DMS153 treated with DMSO at 0.1 percent for 48 hours (cell line): ENCODE measurements at regions not wholly inside any gene's neighbourhood (a gene's known extent, or its start where the extent isn't known, plus 50 kb on each side); places are given as distances from the start of the nearest gene placed in this dataset.

Experiments used
- DNase-seq: peaks from one replicate; lab custom pipeline; 2025; ENCODE audit not compliant: unreplicated experiment; lab: John Stamatoyannopoulos, UW

- DNase-seq, result no peak
These were observed 132.4 kb downstream of the RAB11FIP2 start for GRCh38 chr10:117914334-117914733.

- DNase-seq, result no peak
These were observed 125.8 kb downstream of the RAB11FIP2 start for GRCh38 chr10:117920956-117921355.

GRCh38 chr10:117921421-117921820, 125.3 kb downstream of the RAB11FIP2 start:
- DNase-seq, result no peak

- no peak for DNase-seq
These were observed 121.9 kb downstream of the RAB11FIP2 start for GRCh38 chr10:117924820-117925219.

- DNase-seq, result no peak
These were observed 121.4 kb downstream of the RAB11FIP2 start for GRCh38 chr10:117925369-117925768.

GRCh38 chr10:117926491-117926890, 120.2 kb downstream of the RAB11FIP2 start:
- no peak for DNase-seq

GRCh38 chr10:117927332-117927731, 119.4 kb downstream of the RAB11FIP2 start:
- DNase-seq, result no peak

- DNase-seq, result no peak
These were observed 118.9 kb downstream of the RAB11FIP2 start for GRCh38 chr10:117927871-117928270.

- no peak for DNase-seq
These were observed 118.5 kb downstream of the RAB11FIP2 start for GRCh38 chr10:117928281-117928680.

- DNase-seq, result no peak
These were observed 118.0 kb downstream of the RAB11FIP2 start for GRCh38 chr10:117928741-117929140.

- no peak for DNase-seq
These were observed 117.2 kb downstream of the RAB11FIP2 start for GRCh38 chr10:117929327-117930067.

GRCh38 chr10:117931078-117931477, 115.7 kb downstream of the RAB11FIP2 start:
- DNase-seq, result no peak

- no peak for DNase-seq
These were observed 113.7 kb downstream of the RAB11FIP2 start for GRCh38 chr10:117933036-117933435.

GRCh38 chr10:117934477-117934876, 112.3 kb downstream of the RAB11FIP2 start:
- DNase-seq, result no peak

GRCh38 chr10:117936141-117936540, 110.6 kb downstream of the RAB11FIP2 start:
- DNase-seq, result no peak

GRCh38 chr10:117936566-117936965, 110.2 kb downstream of the RAB11FIP2 start:
- no peak for DNase-seq

- no peak for DNase-seq
These were observed 109.8 kb downstream of the RAB11FIP2 start for GRCh38 chr10:117936976-117937375.

GRCh38 chr10:117938104-117938503, 108.6 kb downstream of the RAB11FIP2 start:
- DNase-seq, result no peak

- DNase-seq, result no peak
These were observed 104.5 kb downstream of the RAB11FIP2 start for GRCh38 chr10:117942226-117942625.

GRCh38 chr10:117944676-117945447, 101.9 kb downstream of the RAB11FIP2 start:
- DNase-seq, result no peak

GRCh38 chr10:117945651-117946050, 101.1 kb downstream of the RAB11FIP2 start:
- no peak for DNase-seq

GRCh38 chr10:117946525-117947070, 100.1 kb downstream of the RAB11FIP2 start:
- no peak for DNase-seq
